GM23248 (cell line): ENCODE measurements at regions not wholly inside any gene's neighbourhood (a gene's known extent, or its start where the extent isn't known, plus 50 kb on each side); places are given as distances from the start of the nearest gene placed in this dataset.

Source experiments
- EZH2 ChIP-seq: fragments of 200-600 bp; sonication (generic); IDR thresholded peaks from 2 replicates; pipeline ENCODE4 v1.6.1; 2018; ENCODE audit warnings: antibody characterized with exemption, mild to moderate bottlenecking; ENCODE audit not compliant: insufficient read depth, poor library complexity, severe bottlenecking
- EZH2phosphoT487 ChIP-seq: fragments of 200-600 bp; sonication (generic); IDR thresholded peaks from 2 replicates; pipeline ENCODE4 v1.6.1; 2018; ENCODE audit warnings: antibody characterized with exemption, moderate library complexity, mild to moderate bottlenecking, low read depth; ENCODE audit not compliant: insufficient read depth

- no peak for TF ChIP-seq EZH2
- no peak for TF ChIP-seq EZH2phosphoT487
Measured at GRCh38 chr13:40230833-40231266, 435.6 kb downstream of the FOXO1 start.
